ENCODE measurements at regions not wholly inside any gene's neighbourhood (a gene's known extent, or its start where the extent isn't known, plus 50 kb on each side); places are given as distances from the start of the nearest gene placed in this dataset.
"Not testable (repeated sequence)": the region's sequence is repeated elsewhere in the genome, so short reads cannot be mapped to it uniquely, and the experiment has no call there.

DNA sequence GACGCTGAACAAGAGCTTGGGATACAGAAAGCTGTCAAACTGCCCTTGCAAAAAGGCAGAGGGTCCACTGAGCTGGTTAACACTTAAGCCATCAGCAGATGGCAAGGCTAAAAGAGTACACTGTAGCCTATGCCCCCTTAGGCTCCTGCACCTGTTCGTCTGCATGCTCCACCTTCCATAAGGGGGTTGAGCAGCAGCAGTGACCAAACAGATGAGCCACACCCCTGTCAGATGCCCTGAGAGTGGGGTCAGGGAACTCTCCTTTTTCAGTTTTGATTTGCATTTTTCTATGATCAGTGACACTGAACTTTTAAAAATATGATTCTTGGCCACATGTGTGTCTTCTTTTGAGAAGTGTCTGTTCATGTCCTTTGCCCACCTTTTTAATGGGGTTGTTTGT lies 402.5 kb upstream of the FAM98A start:
- DNase-seq (ENCODE audit: low spot score) = no peak

DNA sequence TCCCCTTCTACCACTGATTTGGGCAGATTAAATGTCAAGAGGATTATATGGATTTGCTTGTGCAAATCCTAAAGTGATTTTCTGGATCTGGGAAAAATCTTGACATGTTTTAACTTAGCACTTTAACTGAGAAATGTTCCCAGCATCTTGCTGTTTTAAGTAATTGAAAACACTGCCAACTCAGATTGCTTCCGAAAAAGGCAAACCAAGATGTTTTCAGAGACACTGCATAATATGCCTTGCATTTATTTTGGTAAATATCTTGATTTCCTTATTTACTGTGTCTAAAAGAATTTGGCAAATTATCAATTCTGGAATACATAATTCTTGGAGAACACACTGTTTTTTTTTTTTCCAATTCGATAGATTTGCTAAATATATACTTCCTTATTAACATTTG lies 385.0 kb upstream of the FAM98A start:
- no peak for DNase-seq (ENCODE audit: low spot score)

GRCh38 chr2:33978471-33978870 lies 379.4 kb upstream of the FAM98A start:
- DNase-seq (ENCODE audit: low spot score) = no peak

DNA sequence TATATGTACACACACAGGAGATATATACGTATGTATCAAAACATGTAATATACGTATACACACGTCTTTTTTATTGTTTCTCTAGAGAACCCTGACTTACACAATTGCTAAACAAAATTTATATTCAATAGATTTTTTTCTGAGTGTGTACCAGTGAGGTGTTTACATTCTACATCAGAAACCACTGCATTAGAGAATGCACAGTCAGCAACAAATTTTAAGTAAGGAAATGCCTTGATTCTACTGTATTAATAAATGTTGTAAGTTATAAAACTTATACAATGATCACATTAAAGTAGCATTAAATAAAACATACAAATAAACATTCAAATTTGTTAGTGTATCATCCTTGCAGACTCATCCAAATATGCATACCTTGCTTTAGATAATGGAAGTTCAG lies 376.4 kb upstream of the FAM98A start:
- no peak for DNase-seq (ENCODE audit: low spot score)

DNA sequence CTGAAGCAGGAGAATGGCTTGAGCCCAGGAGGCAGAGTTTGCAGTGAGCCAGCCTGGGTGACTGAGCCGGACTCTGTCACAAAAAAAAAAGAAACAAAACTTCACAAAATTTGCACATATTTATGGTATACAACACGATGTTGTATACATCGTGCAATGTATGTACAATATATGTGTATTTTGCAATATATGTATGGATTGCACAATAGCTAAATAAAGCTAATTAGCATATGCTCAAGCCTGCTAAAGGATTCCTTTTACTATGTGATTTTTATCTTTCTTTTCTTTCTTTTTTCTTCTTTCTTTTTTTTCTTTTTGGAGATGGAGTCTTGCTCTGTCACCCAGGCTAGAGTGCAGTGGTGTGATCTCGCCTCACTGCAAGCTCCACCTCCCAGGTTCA lies 368.0 kb upstream of the FAM98A start:
- DNase-seq (ENCODE audit: low spot score) = no peak

GRCh38 chr2:33958591-33958990 lies 359.5 kb upstream of the FAM98A start:
- DNase-seq (ENCODE audit: low spot score) = no peak

DNA sequence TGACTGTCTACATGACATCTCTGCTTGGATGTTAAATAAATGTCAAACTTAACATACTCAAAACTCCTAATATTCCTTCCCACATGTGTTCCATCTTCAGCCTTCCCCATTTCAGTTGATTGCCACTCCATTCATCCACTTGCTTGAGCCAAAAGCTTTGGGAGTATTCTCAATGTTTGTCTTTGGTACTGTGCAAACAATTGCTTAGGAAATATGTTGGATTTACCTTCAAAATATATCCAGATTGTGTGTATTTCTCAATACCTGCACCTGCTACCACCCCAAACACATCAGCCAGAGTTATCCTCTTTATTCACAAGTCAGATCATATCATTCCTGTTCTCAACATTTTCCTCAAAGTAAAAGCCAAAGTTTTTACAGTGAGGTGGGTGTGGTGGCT lies 350.3 kb upstream of the FAM98A start:
- DNase-seq (ENCODE audit: low spot score) = no peak

DNA sequence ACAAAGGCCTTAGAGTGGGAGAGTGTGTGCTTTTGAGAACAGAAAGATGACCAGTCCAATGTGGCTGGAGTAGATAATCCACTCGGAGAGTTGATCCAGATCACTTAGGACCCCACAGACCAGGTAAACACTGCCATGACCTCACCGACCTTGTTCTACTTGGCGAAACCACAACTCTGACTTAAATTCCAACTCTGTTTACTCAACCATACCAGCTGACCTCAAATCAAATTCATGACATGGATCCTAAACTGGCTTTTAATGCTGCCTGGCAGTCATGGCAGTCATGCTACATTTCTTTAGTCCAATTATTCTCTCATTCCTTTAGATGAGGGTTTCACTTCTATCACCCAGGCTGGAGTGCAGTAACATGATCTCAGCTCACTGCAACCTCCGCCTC lies 347.1 kb upstream of the FAM98A start:
- no peak for DNase-seq (ENCODE audit: low spot score)

- DNase-seq (ENCODE audit: low spot score) = no peak
These were observed 334.1 kb upstream of the FAM98A start for GRCh38 chr2:33933203-33933602.

GRCh38 chr2:33931164-33931563 lies 332.1 kb upstream of the FAM98A start:
- no peak for DNase-seq (ENCODE audit: low spot score)

- DNase-seq (ENCODE audit: low spot score) = no peak
These were observed 330.4 kb upstream of the FAM98A start for GRCh38 chr2:33929467-33929866.

DNA sequence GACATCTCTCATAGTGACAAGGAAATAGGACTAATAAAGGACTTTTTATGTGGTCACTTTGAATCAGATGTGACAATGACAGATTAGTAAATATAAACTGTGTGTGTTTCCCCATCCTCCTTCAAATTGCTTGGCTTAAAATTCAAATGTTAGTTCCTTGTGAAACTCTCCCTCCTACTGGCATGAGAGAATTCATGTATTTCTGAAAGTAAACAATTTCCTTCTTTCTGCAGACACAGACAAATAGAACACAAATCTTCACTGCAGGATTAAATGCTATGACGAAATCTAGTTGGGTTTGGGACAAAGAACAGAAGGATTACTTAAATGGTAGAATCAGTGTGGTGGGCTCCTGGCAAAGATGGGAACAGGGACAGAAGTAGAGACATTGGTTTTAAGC lies 328.7 kb upstream of the FAM98A start:
- DNase-seq (ENCODE audit: low spot score) = no peak

GRCh38 chr2:33925311-33925710 lies 326.2 kb upstream of the FAM98A start:
- no peak for DNase-seq (ENCODE audit: low spot score)

DNA sequence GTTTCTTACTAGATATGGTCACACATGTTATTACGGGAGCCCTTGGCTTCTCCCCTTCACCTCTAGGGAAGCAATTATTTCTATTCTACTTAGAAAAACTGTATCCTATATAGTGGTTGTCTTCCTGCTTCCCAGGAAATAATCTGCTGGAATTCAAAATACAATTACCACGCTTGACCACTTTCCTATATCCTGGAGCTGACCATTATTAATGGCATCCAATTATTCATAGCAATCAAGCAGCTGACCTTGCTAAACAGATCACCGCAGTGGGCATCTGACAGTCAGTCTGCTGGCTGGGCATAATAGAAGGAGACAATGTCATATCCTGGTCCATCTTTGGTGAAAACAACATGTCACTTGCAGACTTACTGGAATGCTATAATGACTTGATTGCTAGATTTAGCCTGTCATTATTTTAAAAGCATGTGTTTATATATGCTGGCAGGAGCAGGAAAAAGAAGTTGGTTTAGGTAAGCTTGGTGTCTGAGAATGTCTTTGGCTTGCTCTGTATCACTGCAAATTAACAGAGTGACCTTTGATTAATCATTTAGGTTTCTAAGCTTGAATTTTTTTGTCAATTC lies 325.6 kb upstream of the FAM98A start:
- no peak for DNase-seq (ENCODE audit: low spot score)

- DNase-seq (ENCODE audit: low spot score) = no peak
These were observed 318.2 kb upstream of the FAM98A start for GRCh38 chr2:33917252-33917651.

DNA sequence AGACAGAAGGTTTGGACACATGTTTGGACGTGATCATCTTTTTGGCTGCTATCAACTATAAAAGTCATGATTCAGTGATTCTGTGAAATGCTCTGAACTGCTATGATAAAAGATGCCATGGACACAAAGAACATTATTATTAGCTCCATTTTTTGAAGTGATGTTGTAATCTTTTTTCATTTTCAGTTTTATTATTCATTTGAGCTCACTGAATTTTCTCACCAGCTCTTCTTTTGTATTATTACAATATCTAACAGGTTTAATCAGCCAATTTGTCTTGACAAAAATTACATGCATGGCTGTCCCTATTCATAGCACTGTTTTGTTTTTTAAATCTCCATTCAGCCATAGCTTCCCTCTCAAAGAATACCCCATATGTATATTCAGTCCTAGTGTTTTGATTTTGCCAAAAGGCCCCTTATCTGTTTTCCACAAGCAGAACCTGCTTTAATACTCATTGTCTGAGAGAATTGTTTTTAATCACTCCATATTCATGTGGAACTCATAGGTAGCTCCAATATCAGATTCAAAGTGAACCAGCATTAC lies 314.0 kb upstream of the FAM98A start:
- DNase-seq (ENCODE audit: low spot score) = no peak

- DNase-seq (ENCODE audit: low spot score) = no peak
These were observed 312.2 kb upstream of the FAM98A start for GRCh38 chr2:33911327-33911726.

DNA sequence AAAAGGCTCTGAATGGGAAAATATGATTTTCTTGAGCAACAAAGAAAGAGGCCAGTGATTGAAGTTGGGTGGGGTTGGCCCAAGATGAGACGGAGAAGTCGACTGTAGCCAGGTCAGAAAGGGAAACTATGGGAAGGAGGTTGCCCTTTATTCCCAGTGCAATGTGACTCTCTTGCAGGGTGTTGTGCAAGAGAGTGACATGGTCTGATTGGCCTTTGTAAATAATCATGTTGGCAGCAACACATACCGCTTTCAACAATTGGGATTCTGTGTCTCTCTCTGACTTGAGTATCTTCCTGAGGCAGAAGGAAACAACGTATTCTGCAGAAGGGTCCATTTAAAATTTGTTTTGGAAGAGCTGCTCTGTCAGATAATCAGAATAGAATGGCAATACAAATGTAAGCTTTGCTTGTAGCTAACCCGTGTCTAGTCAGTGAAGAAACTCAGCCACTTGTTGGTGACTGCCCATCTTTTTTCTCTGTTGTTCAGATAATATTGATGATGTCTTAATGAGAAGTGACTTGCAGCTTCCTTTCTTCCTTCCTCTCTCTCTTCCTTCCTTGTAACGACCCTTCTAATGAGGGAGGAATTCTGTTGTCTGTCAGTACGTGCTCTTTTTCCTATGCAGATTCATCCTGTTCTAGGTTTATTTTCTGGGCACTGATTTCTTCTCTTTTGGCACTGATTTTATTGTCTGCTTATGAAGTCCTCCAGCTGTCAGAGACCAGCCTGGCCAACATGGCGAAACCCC lies 311.0 kb upstream of the FAM98A start:
- DNase-seq (ENCODE audit: low spot score) = no peak

GRCh38 chr2:33907866-33908265 lies 308.8 kb upstream of the FAM98A start:
- DNase-seq (ENCODE audit: low spot score) = no peak

DNA sequence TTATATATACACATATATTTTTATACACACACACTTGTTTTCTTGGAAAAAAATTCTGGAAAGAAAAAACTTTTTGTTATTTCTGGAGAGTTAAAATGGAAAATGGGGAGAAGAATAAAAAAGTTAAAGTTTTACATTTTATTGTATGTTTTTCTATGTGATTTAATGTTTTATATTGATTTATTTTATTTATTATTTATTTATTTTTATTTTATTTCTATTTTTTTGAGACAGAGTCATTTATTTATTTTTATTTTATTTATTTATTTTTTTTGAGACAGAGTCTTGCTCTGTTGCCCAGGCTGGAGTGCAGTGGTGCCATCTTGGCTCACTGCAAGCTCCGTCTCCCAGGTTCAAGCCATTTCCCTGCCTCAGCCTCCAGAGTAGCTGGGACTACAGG lies 307.0 kb upstream of the FAM98A start:
- DNase-seq (ENCODE audit: low spot score) = not testable (repeated sequence)

GRCh38 chr2:33904801-33905200 lies 305.7 kb upstream of the FAM98A start:
- DNase-seq (ENCODE audit: low spot score) = no peak

- DNase-seq (ENCODE audit: low spot score) = no peak
These were observed 304.6 kb upstream of the FAM98A start for GRCh38 chr2:33903701-33904100.

- DNase-seq (ENCODE audit: low spot score) = no peak
These were observed 304.1 kb upstream of the FAM98A start for GRCh38 chr2:33903215-33903614.

- DNase-seq (ENCODE audit: low spot score) = no peak
These were observed 301.5 kb upstream of the FAM98A start for GRCh38 chr2:33900610-33901009.

Measured in ureter (tissue), 1 donor.